COLO668 (cell line): ENCODE measurements at regions not wholly inside any gene's neighbourhood (a gene's known extent, or its start where the extent isn't known, plus 50 kb on each side); places are given as distances from the start of the nearest gene placed in this dataset.

Source experiments
- DNase-seq: peaks from one replicate; lab custom pipeline; 2025; ENCODE audit not compliant: unreplicated experiment; lab: John Stamatoyannopoulos, UW

DNA sequence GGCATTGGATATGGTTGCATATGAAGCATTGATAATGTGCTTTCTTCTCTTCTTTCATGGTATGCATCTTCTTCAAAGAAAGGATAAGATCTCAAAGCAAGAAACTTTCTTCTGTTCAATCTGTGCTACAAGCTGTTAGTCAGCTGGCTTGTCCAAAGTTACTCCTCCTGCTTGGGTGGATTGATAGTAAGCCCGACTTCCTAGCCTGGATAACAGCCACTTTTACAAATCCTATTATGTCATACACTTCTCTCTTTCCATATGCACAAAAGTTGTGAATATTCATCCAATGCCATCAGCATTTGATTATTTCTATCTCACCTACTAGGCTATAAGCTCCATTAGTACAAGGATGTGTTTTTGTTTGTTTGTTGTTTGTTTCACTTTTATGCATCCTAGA is 891.0 kb upstream of the SORCS1 start:
- DNase-seq, result no peak

- no peak for DNase-seq
Measured at GRCh38 chr10:108052981-108053380, 888.5 kb upstream of the SORCS1 start.

DNA sequence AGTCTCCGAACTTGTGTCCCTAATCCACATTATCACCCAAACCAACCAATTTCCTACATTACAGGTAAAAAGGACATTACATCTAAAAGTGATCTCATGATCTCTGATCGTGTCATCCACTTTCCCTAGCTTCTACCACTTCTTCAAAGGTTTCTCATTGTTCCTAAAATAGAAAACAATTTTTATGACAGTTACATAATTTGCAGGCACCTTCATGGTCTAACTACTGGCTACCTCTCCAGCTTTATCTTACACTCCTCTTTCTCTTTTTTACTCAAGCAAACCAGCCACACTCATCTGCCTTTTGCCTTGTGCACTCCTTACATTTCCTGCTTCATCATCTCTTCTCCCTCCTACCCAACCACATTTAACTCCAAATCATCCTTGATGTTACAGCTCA is 886.7 kb upstream of the SORCS1 start:
- DNase-seq, result no peak

DNA sequence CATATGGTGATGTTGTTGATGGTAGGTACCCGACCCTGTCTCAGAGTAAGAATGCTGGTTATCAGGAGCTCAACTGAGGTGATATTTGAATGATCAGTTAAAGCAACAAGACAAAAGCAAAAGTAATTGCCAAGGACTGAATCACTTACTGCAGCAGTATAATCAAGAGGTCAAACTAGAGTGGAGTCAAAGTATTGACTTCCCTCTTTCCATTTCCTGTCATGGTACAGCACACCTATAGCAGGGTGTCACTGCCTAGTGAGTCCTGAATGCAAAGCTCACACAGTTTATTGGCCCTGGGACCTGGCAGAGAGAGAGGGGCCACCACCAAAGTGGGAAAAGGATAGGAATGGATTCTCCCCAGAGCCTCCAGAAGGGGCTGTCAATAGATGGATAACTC is 886.1 kb upstream of the SORCS1 start:
- DNase-seq, result no peak

- DNase-seq, result no peak
Measured at GRCh38 chr10:108049668-108050067, 885.2 kb upstream of the SORCS1 start.

DNA sequence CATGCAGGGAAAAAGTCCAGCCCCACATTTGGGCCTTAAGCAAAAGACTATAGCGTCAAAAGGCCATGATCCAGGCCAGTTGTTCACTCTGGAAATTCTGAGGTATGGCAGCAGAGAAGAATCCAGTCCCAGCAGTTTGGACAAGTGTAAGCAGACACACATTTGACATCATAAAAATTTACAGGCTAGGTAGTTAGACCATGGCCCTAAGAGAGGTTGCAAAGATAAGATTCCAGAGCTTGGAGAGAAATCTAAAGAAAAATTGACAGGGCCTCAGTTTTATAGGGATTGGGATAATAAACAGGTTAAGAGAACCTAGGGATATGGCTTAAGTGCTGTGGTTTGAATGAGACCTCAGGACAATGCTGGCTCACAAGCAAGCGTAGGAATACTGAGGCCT is 884.4 kb upstream of the SORCS1 start:
- DNase-seq, result no peak

DNA sequence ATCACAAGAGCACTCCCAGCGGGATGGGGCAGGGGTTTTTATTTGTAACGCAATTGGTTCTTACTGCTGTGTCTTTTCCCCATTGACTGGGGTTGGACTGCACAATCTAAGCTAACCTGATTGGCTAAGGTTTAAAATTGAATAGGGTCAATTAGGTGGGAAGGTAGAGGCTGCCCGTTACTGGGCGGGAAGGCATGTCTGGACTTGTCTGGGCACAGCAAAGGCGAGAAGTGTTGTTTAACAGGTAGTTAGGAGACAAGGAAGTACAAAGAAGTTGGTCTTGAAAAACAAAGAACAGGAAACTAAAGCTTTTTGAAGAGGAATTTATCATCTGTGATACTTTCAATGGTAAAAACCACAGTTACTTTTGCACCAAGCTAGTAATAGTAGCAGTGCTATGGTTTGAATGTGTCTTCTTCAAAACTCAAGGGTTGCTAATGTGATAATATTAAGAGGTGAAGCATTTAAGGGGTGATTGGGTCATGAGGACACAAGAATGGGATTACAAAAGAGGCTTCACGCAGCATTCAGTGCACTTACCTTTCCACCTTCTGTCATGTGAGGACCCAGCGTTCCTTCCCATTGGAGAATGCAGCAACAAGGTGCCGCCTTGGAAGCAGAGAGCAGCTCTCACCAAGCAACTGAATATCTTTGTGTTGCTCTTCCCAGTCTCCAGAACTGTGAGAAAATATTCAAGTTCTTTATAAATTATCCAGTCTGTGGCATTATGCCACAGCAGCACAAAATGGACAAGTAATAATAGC is 875.5 kb upstream of the SORCS1 start:
- DNase-seq, result peak; percentile 1

DNA sequence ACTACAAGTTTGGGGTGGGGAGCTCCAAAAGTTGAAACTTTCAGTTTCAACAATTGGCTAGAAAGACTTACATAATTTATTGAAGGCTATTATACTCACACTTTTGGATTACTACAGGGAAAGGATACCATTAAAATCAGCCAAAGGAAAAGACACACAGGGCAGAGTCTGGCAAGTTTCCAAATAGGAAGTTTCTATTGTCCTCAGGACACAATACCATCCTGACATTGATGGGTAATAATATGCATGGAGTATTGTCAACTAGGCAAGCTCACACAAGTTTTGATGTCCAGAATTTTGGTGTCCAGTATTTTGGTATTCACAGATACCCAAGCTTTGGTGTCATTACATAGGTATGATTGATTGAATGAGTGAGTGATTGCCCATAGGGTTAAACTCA is 872.6 kb upstream of the SORCS1 start:
- peak; percentile 9 for DNase-seq

GRCh38 chr10:108036265-108036664 is 871.8 kb upstream of the SORCS1 start:
- DNase-seq, result no peak

DNA sequence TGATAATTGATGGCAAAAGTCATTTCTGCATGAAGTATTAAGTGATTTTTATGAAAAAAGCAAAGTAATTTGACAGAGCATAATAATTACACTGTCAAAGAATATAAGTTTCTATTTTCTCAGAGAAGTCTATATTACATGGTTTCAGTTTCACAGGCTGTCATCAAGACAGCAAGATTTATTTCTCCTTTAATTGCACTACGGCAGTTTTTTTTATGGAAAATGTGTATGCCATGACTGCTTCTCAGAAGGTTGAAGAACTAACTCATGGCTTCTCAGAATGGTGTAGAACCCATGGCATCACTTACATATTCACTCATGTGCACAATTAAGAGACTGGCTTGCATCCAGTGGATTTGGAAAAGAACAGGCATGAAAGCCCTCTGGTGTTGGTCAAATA is 870.3 kb upstream of the SORCS1 start:
- no peak for DNase-seq

- DNase-seq, result peak; percentile 54
Measured at GRCh38 chr10:108033518-108033917, 869.0 kb upstream of the SORCS1 start.

- DNase-seq, result no peak
Measured at GRCh38 chr10:108031505-108031904, 867.0 kb upstream of the SORCS1 start.

- DNase-seq, result no peak
Measured at GRCh38 chr10:108014902-108015177, 850.3 kb upstream of the SORCS1 start.

GRCh38 chr10:108014145-108014901 is 849.8 kb upstream of the SORCS1 start:
- no peak for DNase-seq

GRCh38 chr10:108005627-108006026 is 841.1 kb upstream of the SORCS1 start:
- DNase-seq, result no peak

DNA sequence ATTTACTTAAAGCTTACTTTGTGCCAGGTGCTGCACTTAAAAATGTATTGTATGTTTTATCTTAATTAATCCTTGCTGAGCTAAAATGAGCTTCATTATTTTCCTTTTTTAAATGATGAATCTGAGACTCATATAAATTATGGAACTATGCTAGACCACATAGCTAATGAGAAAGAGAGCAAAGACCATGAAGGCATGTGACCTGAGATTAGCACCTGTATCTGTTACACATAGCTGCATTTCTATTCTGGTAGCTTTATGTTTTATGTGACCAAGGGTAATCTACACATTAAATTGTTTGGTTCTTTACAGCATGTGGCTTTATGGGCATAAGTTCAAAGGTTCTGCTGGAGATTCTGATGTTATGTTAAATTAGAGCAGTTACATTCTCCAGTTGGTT is 839.1 kb upstream of the SORCS1 start:
- DNase-seq, result no peak

DNA sequence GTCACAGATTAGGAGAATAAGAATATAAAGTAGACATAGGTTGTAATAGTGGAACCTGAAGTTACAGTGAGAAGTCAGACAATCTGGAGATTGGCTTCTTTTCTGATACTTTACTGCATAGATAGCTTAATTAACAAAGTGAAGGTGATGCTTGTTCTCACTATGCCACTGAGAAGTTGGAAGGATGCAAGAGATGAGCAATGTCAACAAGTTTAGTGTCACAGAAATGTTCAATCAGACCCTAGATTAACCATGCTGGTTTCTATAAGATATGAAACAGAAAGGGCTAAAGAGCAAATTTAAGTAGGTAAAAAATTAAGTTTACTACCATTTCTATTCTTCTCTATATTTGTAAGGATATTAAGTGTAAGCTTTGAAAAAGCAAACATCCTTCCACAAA is 838.6 kb upstream of the SORCS1 start:
- DNase-seq, result no peak

- no peak for DNase-seq
Measured at GRCh38 chr10:108000365-108000764, 835.9 kb upstream of the SORCS1 start.

GRCh38 chr10:107994621-107995270 is 830.2 kb upstream of the SORCS1 start:
- DNase-seq, result no peak

GRCh38 chr10:107986571-107986970 is 822.1 kb upstream of the SORCS1 start:
- DNase-seq, result no peak

DNA sequence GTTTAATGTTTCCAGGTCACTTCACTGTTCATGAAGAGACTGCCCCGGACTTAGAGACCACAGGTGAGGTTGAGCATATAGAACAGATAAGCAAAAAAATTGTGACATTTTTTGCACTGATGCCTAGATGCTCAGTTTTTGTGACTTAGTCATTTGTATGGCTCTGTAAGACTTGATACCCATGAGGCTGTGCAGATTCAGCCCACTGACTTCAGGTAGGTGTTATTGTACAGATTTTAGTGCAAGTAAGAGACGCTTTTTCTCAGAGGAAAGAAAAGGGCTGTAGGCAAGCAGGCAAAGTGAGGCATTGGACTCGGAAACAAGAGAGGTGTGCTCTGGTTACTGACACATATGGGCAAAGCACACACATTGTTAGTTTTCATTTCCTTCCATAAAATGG is 820.1 kb upstream of the SORCS1 start:
- no peak for DNase-seq

GRCh38 chr10:107984149-107984548 is 819.6 kb upstream of the SORCS1 start:
- no peak for DNase-seq
